ENCODE measurements at regions not wholly inside any gene's neighbourhood (a gene's known extent, or its start where the extent isn't known, plus 50 kb on each side); places are given as distances from the start of the nearest gene placed in this dataset.

- CTCF ChIA-PET, result no interaction called here
- no peaks in the 10 kb centered on the region for H4K20me1 ChIP-seq (replicated peaks; ENCODE audit: control insufficient read depth, extremely low read depth, insufficient read depth, low read length)
- no peaks in the 10 kb centered on the region for H3K27me3 ChIP-seq (ENCODE audit: control insufficient read depth in 2 of 2, insufficient read depth in 2 of 2, low read length in 2 of 2)
- BruUV-seq (replicated peaks), result no TSS peak
- H3K9me1 ChIP-seq (replicated peaks; ENCODE audit: control insufficient read depth, extremely low read depth, insufficient read depth, low read length), result no peaks in the 10 kb centered on the region
- H3K27ac ChIP-seq (ENCODE audit: insufficient read depth, low read depth, low read length), result no peak overlapping the region
- FAIRE-seq, result no peak
- intact Hi-C loops (cut with micrococcal nuclease) (no loop called here), dilution Hi-C loops (cut with MboI; ENCODE audit: extremely low pct_ligation_motif_present, low sequenced_read_pairs) (no loop called here)
- H3K4me2 ChIP-seq (ENCODE audit: insufficient read depth, low read length), result no peak overlapping the region
- H2AFZ ChIP-seq (ENCODE audit: low read depth, low read length), result no peak overlapping the region
- H3K4me1 ChIP-seq (ENCODE audit: control insufficient read depth, extremely low read depth, insufficient read depth, low read length), result no peaks in the 10 kb centered on the region
- no peak overlapping the region for H3K4me3 ChIP-seq (replicated peaks in 1 of 3; ENCODE audit: insufficient read depth in 1 of 3, low read depth in 1 of 3, low read length in 3 of 3)
- DNase-seq (ENCODE audit: low read depth, low spot score), result no peak
- no peak for TF ChIP-seq EZH2 (IDR thresholded peaks at IDR 0.05; ENCODE audit: borderline replicate concordance, low read depth, low read length, severe bottlenecking)
- TF ChIP-seq MAX (IDR thresholded peaks at IDR 0.05; ENCODE audit: insufficient read depth, insufficient read length), result no peak
- TF ChIP-seq MYC (IDR thresholded peaks at IDR 0.05; ENCODE audit: low read depth, low read length), result no peak
- TF ChIP-seq POLR2A (IDR thresholded peaks at IDR 0.05; ENCODE audit: low read depth, low read length), result no peak
- TF ChIP-seq POLR2AphosphoS5 (IDR thresholded peaks at IDR 0.05; ENCODE audit: insufficient read depth, low read depth, low read length), result no peak
- TF ChIP-seq CTCF (IDR thresholded peaks at IDR 0.05; ENCODE audit: extremely low read depth in 1 of 2, insufficient read depth in 1 of 2, low read depth in 1 of 2, low read length in 2 of 2), result no peak
- no peak for TF ChIP-seq FOS (IDR thresholded peaks at IDR 0.05; ENCODE audit: borderline replicate concordance, insufficient read depth, low read length)
- TF ChIP-seq GATA2 (IDR thresholded peaks at IDR 0.05; ENCODE audit: insufficient read depth, insufficient read length, low read depth, low read length), result no peak
- peaks cover 3% of the 10 kb centered on the region for H3K9me3 ChIP-seq (replicated peaks; ENCODE audit: control insufficient read depth, insufficient read depth, low read length)
- POLR2A ChIA-PET, result no interaction called here
- no peaks in the 10 kb centered on the region for H3K36me3 ChIP-seq (ENCODE audit: control insufficient read depth in 2 of 2, extremely low read depth in 1 of 2, insufficient read depth in 2 of 2, low read length in 2 of 2)
- H3K79me2 ChIP-seq (ENCODE audit: control insufficient read depth, insufficient read depth, low read length), result no peaks in the 10 kb centered on the region
- no peak overlapping the region for H3K9ac ChIP-seq (replicated peaks; ENCODE audit: extremely low read depth, insufficient read depth, low read length)
These were observed 675.2 kb upstream of the WWC1 start for GRCh38 chr5:167616043-167616890.

Measured in endothelial cell of umbilical vein (primary cell).